ENCODE measurements at regions not wholly inside any gene's neighbourhood (a gene's known extent, or its start where the extent isn't known, plus 50 kb on each side); places are given as distances from the start of the nearest gene placed in this dataset.

DNA sequence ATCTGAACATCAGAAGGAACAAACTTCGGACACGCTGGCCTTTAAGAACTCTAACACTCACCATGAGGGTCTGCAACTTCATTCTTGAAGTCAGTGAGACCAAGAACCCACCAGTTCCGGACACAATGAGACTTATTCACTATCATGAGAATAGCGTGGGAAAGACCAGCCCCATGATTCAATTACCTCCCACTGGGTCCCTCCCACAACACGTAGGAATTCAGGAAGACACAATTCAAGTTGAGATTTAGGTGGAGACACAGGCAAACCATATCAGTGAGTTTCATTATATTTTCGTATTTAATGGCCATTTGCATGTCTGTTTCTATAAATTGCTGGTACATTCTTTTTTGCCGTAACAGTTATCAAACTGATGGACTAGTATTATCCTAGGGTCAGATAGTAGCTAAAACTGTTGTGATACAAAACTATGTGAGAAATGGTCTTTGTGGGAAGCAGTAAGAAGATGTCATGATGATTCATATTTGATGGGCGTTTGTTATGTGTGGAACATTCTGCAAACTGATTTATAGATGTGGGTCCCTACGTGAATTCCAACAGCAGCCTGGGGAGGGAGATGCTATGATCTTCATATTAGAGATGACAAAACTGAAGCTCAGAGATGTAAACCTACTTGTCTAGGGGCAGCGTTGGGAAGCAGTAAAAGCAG lies 282.4 kb upstream of the TMEM132C start:
- in situ Hi-C loops (cut with MboI; ENCODE audit: low pct_unique_long_range_greater_than_20kb, low sequenced_read_pairs, unreplicated experiment), result no loop called here
- no peak for DNase-seq (ENCODE audit: low spot score)
- TF ChIP-seq, protein P1, sequence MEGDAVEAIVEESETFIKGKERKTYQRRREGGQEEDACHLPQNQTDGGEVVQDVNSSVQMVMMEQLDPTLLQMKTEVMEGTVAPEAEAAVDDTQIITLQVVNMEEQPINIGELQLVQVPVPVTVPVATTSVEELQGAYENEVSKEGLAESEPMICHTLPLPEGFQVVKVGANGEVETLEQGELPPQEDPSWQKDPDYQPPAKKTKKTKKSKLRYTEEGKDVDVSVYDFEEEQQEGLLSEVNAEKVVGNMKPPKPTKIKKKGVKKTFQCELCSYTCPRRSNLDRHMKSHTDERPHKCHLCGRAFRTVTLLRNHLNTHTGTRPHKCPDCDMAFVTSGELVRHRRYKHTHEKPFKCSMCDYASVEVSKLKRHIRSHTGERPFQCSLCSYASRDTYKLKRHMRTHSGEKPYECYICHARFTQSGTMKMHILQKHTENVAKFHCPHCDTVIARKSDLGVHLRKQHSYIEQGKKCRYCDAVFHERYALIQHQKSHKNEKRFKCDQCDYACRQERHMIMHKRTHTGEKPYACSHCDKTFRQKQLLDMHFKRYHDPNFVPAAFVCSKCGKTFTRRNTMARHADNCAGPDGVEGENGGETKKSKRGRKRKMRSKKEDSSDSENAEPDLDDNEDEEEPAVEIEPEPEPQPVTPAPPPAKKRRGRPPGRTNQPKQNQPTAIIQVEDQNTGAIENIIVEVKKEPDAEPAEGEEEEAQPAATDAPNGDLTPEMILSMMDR (IDR thresholded peaks at IDR 0.05; ENCODE audit: extremely low read depth, insufficient read depth, missing control alignments), result no peak

DNA sequence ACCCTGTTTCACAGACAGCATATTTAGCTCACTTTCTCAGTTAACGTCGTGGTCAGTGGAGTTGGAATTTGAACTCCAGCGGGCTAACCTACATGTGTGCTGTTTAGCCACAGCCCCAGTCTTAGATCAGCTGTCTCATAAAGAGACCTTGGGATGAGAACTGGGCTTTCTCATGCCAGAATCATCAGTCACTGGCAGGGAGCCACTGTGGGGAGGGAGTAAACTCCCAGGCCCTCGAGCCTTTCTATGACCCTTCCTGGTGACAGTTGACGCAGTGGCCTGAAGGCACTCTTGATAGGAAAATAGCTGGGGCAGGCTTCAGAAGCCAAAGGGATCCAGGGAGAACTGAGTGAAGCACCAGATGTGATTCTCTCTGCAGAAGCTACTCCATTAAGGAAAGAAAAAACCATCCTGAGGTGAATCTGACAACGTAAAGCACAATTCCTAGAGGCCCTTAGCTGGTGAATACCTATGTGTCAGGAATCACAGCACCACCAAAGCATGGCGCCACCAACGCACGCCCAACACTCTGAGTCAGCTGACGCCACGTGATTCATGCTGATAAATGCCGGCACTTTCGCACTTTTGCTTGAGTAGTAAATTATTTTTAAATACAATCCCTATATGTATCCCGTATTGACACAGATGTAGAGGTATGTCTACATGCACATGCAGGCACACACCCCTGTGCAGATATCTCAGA lies 279.6 kb upstream of the TMEM132C start:
- TF ChIP-seq, protein P1 (IDR thresholded peaks at IDR 0.05; ENCODE audit: extremely low read depth, insufficient read depth, missing control alignments), result no peak
- in situ Hi-C loops (cut with MboI; ENCODE audit: low pct_unique_long_range_greater_than_20kb, low sequenced_read_pairs, unreplicated experiment), result no loop called here
- DNase-seq (ENCODE audit: low spot score), result no peak

DNA sequence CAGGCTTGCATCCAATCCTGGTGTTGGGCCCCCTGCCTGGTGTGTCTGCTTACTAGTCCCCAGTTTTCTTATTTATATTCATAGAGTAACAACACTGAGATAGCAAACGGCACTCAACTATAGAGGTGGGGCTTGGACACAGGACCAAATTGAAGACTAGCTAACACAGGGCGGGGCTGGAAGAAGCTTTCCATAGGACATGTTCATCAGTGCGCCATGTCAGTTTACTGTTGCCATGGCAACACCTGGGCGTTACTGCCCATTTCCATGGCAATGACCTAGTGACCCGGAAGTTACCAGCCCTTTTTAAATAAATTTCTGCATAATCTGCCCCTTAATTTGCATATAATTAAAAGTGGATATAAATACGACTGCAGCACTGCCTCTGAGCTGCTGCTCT lies 275.5 kb upstream of the TMEM132C start:
- no peak for DNase-seq (ENCODE audit: low spot score)
- in situ Hi-C loops (cut with MboI; ENCODE audit: low pct_unique_long_range_greater_than_20kb, low sequenced_read_pairs, unreplicated experiment), result no loop called here
- TF ChIP-seq, protein P1 (IDR thresholded peaks at IDR 0.05; ENCODE audit: extremely low read depth, insufficient read depth, missing control alignments), result no peak

DNA sequence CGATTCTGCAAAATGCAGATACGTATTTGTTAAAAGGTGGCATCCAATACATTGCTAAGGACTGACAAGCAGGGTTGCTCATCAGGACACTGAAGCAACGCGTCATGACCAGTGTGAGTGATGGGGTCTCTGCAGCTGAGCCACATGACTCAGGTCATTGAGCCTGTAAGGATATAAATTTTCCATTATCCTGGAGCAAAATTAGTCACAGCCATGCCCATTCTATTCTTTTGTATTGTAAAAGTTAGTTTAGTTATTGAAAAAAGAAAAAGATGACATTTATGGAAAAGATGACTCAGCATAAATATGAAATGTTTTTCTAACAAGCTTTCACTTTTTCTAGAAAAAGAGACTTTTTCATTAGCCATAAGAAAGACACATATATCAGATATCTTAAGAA lies 268.0 kb upstream of the TMEM132C start:
- no peak for DNase-seq (ENCODE audit: low spot score)
- in situ Hi-C loops (cut with MboI; ENCODE audit: low pct_unique_long_range_greater_than_20kb, low sequenced_read_pairs, unreplicated experiment), result no loop called here
- TF ChIP-seq, protein P1 (IDR thresholded peaks at IDR 0.05; ENCODE audit: extremely low read depth, insufficient read depth, missing control alignments), result no peak

DNA sequence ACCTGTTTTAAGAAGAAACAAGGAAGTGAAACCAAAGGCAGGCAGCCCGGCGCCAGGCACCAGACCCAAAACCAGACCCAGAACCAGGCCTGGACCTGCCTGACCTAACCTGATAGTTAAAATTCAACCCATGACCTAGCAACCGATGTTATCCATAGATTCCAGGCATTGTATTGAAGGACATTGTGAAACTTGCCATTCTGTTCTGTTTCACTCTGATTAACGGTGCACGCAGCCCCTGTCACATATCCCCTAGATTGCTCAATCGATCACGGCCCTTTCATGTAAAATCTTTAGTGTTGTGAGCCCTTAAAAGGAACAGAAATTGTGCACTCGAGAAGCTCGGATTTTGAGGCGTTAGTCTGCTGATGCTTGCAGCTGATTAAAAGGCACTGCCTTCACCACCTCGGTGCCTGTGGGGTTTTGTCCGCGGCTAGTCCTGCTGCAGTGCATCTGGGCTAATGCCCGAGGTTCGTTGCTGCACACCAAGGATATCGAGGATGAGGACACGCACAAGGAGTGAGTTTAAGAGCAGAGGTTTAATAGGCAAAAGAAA lies 262.5 kb upstream of the TMEM132C start:
- in situ Hi-C loops (cut with MboI; ENCODE audit: low pct_unique_long_range_greater_than_20kb, low sequenced_read_pairs, unreplicated experiment), result no loop called here
- no peak for DNase-seq (ENCODE audit: low spot score)
- TF ChIP-seq, protein P1 (IDR thresholded peaks at IDR 0.05; ENCODE audit: extremely low read depth, insufficient read depth, missing control alignments), result no peak

DNA sequence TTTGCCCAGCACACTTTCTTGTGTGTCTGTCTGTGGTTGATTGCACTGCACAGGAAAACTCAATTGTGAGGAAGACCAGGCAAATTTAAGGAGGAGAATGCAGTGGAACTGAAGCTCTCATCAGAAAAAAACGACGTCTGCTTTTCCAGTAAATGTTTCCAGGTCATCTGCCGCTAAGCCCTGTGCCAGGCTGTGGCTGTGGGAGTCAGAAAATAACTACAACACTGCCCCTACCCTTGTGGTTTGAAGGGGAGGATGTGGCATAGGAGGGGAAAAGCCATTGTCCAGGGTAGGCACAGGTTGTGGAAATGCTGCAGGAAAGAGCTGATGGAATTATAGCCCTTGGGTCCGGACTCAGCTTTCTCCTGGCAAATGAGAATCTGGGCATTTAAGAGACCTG lies 259.7 kb upstream of the TMEM132C start:
- in situ Hi-C loops (cut with MboI; ENCODE audit: low pct_unique_long_range_greater_than_20kb, low sequenced_read_pairs, unreplicated experiment), result no loop called here
- no peak for DNase-seq (ENCODE audit: low spot score)
- TF ChIP-seq, protein P1 (IDR thresholded peaks at IDR 0.05; ENCODE audit: extremely low read depth, insufficient read depth, missing control alignments), result no peak

All from GM13977 (cell line).